ENCODE measurements at regions not wholly inside any gene's neighbourhood (a gene's known extent, or its start where the extent isn't known, plus 50 kb on each side); places are given as distances from the start of the nearest gene placed in this dataset.

DNA sequence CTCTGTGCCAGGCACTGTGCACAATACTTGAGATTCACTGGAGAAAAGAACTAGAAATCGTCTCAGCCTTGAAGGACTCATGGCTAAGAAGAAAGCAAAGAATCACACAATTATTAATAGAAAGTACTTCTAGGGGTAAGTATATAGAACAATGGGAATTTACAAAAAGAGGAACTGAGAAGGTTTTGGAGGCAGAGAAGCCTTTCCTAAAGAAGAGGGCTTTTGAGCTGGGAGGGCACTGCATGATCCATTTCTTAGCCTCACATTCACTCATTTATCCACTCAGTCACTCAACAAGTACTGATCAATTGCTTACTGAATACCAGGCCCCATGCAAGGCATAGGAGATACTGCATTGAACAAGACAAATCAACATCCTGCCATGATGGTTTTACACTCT is 113.5 kb downstream of the TMEM114 start:
- H3K9me3 Mint-ChIP-seq: no peaks in the 10 kb centered on the region
- H3K36me3 Mint-ChIP-seq: no peaks in the 10 kb centered on the region
- no peak overlapping the region for H3K27ac Mint-ChIP-seq
- no peak for DNase-seq
- CTCF ChIA-PET: no interaction called here
- H3K27me3 Mint-ChIP-seq: no peaks in the 10 kb centered on the region
- no peak overlapping the region for H3K4me3 Mint-ChIP-seq
- no peaks in the 10 kb centered on the region for H3K4me1 Mint-ChIP-seq

DNA sequence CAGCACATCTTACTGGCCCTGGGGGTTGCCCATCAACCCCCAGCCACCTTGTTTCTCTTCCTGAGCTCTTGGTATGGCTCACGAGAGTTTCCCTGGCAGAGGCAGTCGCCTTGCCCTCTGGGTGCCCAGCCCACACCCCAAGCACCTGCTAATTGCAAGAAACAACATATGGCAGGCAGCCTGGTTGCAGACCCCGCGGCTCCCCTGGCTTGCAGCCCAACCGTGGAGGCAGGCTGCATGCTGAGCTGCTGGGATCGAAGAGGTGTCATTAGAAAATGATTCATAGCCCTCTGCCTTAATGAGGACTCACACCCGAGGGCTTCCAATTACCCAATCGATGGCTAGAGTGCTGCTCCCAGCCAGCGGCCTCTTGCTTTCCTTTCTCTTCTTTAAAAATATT is 115.7 kb downstream of the TMEM114 start:
- DNase-seq: no peak
- Mint-ChIP-seq H3K36me3 (no peaks in the 10 kb centered on the region), H3K4me3 (no peak overlapping the region), H3K9me3 (no peaks in the 10 kb centered on the region), H3K27ac (no peak overlapping the region), H3K4me1 (no peaks in the 10 kb centered on the region), H3K27me3 (no peaks in the 10 kb centered on the region)
- CTCF ChIA-PET: no interaction called here

DNA sequence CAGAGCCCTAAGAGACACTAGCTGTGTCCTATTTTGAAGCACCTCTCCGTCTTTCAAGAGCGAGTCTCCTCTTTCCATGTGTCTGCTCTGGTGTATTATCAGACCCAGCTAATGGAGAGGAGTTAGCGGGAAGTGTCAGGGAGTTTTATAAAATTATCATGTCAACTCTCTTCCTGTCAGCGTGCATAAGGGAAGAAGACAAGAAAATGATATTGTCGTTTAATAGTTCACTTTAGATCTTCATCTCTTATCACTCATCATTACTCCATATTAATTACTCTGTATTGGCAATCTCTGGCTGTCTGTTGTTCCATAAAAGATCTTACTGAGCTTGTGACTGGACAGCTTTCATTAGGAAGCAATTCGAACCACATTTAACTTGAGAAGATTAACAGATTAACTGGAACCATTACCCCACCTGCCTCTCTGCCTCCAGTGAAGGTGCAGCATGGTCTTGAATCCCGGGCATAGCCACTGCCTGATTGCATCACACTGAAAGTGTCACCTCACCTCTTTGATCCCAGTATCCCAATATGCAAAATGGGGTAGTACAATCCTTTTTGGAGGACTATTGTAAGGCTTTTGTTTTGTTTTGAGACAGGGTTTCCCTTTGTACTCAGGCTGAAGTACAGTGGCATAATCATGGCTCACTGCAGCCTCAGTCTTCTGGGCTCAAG is 121.1 kb downstream of the TMEM114 start:
- Mint-ChIP-seq H3K27ac (no peak overlapping the region), H3K4me1 (no peaks in the 10 kb centered on the region), H3K4me3 (no peak overlapping the region), H3K27me3 (peaks cover 4% of the 10 kb centered on the region), H3K36me3 (no peaks in the 10 kb centered on the region), H3K9me3 (peaks cover 3% of the 10 kb centered on the region)
- no peak for DNase-seq
- CTCF ChIA-PET: no interaction called here

DNA sequence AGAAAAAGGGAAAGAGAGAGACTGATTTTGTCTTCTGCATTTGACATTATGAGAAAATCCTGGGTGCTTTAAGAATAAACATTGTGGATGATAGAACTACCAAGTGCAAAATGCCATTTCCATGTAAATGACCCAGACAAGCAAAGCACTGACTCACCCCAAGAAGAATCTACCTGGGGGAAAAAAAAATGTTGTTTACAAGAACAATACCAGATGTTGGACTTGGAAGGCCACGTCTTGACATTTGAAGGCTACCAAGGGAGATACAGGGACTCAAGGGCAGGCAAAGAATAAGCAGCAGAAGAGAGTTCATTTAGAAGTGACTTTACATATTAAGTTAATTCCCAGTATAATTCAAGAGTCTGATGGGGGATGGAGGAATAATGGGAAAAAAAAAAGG is 125.3 kb downstream of the TMEM114 start:
- no peak for DNase-seq
- CTCF ChIA-PET: no interaction called here
- peaks cover 3% of the 10 kb centered on the region for H3K9me3 Mint-ChIP-seq
- H3K27ac Mint-ChIP-seq: no peak overlapping the region
- H3K36me3 Mint-ChIP-seq: no peaks in the 10 kb centered on the region
- H3K4me1 Mint-ChIP-seq: no peaks in the 10 kb centered on the region
- H3K27me3 Mint-ChIP-seq: peaks cover 4% of the 10 kb centered on the region
- H3K4me3 Mint-ChIP-seq: no peak overlapping the region

DNA sequence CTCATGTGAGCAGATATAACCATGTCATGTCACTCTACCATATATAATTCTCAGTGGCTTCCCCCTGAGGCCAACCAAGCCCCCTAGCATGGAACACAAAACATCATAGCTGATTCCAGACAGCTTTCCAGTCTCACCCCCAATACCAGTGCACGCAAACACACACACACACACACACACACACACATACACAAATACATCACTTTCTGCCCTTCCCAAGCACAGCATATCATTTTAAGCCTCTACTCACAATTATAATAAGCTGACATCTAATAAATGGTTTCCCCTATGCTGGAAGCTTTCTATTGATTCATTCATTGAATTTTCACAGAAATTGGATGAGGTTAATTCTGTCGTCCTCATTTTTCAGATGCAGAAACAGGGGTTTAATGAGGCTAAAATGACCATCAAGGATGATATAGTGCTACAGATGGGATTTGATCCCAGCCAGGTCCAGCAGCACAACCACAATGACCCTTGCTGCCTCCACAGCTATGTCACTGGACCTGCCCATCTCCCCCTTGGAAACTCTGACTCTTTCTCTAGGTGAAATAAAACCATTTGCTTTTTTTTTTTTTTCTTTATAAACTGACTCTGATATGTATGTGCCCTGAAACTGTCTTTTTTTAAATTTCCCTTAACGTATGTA is 131.1 kb downstream of the TMEM114 start:
- no peaks in the 10 kb centered on the region for H3K27me3 Mint-ChIP-seq
- H3K9me3 Mint-ChIP-seq: no peaks in the 10 kb centered on the region
- H3K4me3 Mint-ChIP-seq: no peak overlapping the region
- H3K36me3 Mint-ChIP-seq: no peaks in the 10 kb centered on the region
- no peak for DNase-seq
- H3K27ac Mint-ChIP-seq: no peak overlapping the region
- H3K4me1 Mint-ChIP-seq: no peaks in the 10 kb centered on the region
- CTCF ChIA-PET: no interaction called here

DNA sequence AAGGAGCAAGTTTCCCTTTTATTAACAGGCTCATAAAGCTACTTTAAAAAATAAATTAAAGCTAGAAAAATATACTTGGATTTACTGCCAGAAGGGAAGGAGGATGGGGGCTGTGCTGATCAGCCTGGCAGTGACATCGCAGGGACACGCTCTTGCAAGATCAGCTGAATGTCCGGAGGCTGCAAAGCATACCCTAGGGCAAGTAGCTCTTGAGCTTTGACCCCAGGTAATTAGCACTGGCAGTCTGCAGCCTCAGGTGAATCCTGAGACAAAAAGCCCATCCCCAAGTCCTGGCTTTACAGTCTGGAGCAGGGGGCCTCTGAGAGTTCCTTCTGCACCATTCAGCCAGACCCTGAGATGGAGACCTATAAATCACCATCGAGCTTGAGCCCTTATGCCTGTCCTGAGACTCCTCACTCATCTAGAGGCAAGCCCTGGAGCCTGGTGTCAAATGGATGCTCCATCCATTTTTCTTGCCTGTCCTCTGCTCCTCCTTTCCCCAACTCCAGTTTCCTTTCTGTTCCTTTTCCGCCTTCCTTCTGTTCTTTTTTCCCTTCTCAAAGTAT is 131.7 kb downstream of the TMEM114 start:
- Mint-ChIP-seq H3K27me3 (no peaks in the 10 kb centered on the region), H3K27ac (no peak overlapping the region), H3K4me3 (no peak overlapping the region), H3K4me1 (no peaks in the 10 kb centered on the region), H3K9me3 (no peaks in the 10 kb centered on the region), H3K36me3 (no peaks in the 10 kb centered on the region)
- DNase-seq: no peak
- CTCF ChIA-PET: no interaction called here

DNA sequence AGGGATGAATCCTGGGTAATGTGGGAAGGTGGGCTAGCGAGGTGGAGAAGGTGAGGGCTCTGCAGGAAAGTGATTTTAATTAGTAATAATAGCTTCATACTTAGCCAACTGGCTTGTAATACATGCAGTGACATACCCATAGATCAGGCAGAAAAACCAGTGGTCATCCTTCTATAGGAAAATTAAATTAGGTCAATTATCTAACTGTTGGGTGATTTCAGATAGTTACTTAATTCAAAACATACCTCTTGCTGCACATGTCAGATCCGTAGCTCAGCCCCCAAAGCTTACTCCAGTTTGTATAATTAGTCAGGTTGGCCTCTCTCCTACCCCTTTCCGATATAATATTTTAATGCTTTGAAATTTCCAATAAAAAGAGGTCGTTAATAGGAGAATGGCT is 137.0 kb downstream of the TMEM114 start:
- Mint-ChIP-seq H3K36me3 (no peaks in the 10 kb centered on the region), H3K27me3 (no peaks in the 10 kb centered on the region), H3K4me1 (no peaks in the 10 kb centered on the region), H3K4me3 (no peak overlapping the region), H3K9me3 (no peaks in the 10 kb centered on the region), H3K27ac (no peak overlapping the region)
- CTCF ChIA-PET: interaction anchor here (0.7 kb wide), 1 partner anchor 688 kb away, joined by 3 read pairs; no protein-coding TSS in a partner anchor
- no peak for DNase-seq

DNA sequence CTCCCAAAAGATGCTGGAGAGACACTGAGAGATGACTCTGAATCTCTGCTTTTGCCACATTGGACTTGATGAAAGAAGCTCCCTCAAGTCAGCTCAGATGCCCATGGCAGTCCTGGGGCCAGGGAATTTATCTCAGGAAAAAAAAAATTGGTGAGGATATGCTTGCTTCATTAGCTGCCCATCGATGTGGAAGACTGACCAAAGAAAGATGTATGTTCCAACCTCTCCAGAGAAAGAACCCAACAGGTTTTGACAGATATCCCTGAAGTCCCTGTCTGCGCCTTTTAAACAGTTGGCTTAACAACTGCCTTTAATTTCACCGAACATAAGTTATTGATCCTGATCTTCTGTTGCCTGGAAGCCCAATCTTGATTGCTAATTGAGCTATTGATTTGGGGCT is 137.4 kb downstream of the TMEM114 start:
- H3K27ac Mint-ChIP-seq: no peak overlapping the region
- no peaks in the 10 kb centered on the region for H3K9me3 Mint-ChIP-seq
- H3K36me3 Mint-ChIP-seq: no peaks in the 10 kb centered on the region
- no peak overlapping the region for H3K4me3 Mint-ChIP-seq
- H3K27me3 Mint-ChIP-seq: no peaks in the 10 kb centered on the region
- DNase-seq: no peak
- CTCF ChIA-PET: interaction anchor here (0.7 kb wide), 1 partner anchor 688 kb away, joined by 3 read pairs; no protein-coding TSS in a partner anchor
- no peaks in the 10 kb centered on the region for H3K4me1 Mint-ChIP-seq

DNA sequence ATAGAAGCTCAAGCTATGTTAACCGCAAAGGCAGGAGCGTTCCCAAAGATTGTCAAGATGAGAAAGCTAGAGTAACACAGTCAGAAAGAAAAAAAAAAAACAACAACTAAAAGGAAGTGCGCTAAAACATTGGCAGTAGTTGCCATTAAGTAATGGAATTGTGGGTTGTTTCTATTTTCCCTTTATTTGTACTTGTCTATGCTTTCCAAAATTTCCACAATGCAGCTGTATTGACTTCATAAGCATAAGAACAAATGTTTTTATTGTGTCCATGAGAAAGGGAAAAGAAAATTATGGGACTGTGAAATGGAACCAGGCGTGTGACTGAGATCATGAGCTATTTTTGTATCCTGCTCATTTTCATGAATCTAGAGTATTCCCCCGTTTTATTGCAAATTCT is 153.4 kb downstream of the TMEM114 start:
- peaks cover 8% of the 10 kb centered on the region for H3K9me3 Mint-ChIP-seq
- H3K4me1 Mint-ChIP-seq: no peaks in the 10 kb centered on the region
- no peak for DNase-seq
- no peaks in the 10 kb centered on the region for H3K36me3 Mint-ChIP-seq
- H3K27ac Mint-ChIP-seq: no peak overlapping the region
- H3K4me3 Mint-ChIP-seq: no peak overlapping the region
- H3K27me3 Mint-ChIP-seq: no peaks in the 10 kb centered on the region
- CTCF ChIA-PET: no interaction called here

DNA sequence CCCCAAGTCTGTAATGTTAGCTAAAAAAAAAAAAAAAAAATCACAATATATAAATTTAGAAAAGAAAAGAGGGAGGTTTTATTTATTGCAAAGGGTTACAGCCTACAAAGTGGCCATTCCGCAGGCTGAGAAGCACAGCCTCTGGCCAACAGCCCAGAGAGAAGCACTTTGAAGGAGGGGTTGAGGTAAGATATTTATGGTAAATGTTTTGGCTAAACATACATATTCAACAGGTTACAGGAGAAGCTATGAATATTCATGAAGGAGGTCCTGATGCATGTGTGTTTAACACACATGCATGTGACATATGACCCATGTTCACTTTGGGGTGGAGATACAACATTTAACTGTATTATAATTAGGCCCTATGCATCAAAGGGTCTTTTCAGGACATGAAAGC is 158.5 kb downstream of the TMEM114 start:
- H3K4me1 Mint-ChIP-seq: no peaks in the 10 kb centered on the region
- CTCF ChIA-PET: no interaction called here
- peaks cover 5% of the 10 kb centered on the region for H3K9me3 Mint-ChIP-seq
- no peaks in the 10 kb centered on the region for H3K36me3 Mint-ChIP-seq
- H3K27me3 Mint-ChIP-seq: no peaks in the 10 kb centered on the region
- DNase-seq: no peak
- no peak overlapping the region for H3K4me3 Mint-ChIP-seq
- H3K27ac Mint-ChIP-seq: no peak overlapping the region

DNA sequence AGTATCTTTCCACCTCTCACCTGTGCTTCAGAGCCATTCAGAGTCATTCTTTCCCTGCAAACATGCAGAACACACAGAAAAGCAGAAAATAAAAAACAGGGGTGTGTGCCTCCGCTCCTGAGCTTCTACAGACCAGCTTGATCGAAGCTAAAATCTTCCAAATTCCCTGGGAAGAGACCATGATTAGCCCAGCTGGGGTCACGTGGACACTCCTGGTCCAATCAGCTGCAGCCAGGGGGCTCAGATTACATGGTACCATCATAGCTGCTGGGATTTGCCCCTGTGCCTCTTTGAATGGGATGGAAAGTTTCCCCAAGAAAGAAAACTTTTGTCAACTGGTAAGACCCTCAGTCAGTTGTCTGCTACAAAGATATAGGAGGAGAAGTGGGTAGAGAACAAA is 159.9 kb downstream of the TMEM114 start:
- CTCF ChIA-PET: no interaction called here
- H3K27ac Mint-ChIP-seq: no peak overlapping the region
- H3K9me3 Mint-ChIP-seq: peaks cover 5% of the 10 kb centered on the region
- H3K4me3 Mint-ChIP-seq: no peak overlapping the region
- no peaks in the 10 kb centered on the region for H3K4me1 Mint-ChIP-seq
- H3K36me3 Mint-ChIP-seq: no peaks in the 10 kb centered on the region
- no peak for DNase-seq
- H3K27me3 Mint-ChIP-seq: no peaks in the 10 kb centered on the region

DNA sequence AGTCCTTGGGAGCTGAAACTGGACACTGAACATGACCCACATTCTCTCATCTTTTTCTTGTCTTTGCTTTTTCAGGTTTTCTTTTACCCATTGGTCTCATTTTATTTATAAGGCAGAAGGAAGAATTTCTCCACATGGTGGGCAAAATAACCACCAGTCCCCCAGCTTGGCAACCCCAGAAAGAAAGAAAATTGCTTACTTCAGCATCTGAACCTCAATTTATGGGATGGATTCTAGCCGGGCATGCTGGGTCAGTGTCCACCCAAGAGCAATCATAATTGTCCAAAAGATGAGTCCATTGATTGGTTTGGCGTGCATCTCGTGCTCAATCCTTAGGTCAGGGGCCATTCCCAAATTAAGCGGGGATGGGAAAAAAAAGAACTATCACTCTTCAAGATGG is 163.7 kb downstream of the TMEM114 start:
- H3K9me3 Mint-ChIP-seq: peaks cover 5% of the 10 kb centered on the region
- no peak overlapping the region for H3K27ac Mint-ChIP-seq
- H3K4me3 Mint-ChIP-seq: no peak overlapping the region
- no peaks in the 10 kb centered on the region for H3K36me3 Mint-ChIP-seq
- no peaks in the 10 kb centered on the region for H3K27me3 Mint-ChIP-seq
- no peak for DNase-seq
- no peaks in the 10 kb centered on the region for H3K4me1 Mint-ChIP-seq
- CTCF ChIA-PET: no interaction called here

DNA sequence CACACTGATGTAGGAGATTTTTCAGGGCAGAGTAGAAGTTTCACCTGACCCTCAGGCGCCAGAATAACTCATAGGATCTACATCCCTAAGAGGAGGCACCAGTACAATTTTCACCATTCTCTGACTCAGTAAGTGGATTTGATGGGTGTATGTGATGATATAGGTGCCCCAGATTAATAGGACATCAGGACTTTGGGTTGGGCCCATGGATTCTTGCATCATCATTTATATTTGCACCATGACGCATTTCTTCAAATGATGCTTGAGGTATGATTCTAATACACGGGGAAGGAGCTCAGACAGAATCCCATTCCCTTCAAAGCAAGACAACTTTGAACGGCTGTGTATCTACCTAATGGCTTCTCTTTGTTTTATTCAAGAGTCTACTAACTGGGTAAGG is 173.2 kb downstream of the TMEM114 start:
- H3K27ac Mint-ChIP-seq: no peak overlapping the region
- no peaks in the 10 kb centered on the region for H3K4me1 Mint-ChIP-seq
- no peak overlapping the region for H3K4me3 Mint-ChIP-seq
- H3K27me3 Mint-ChIP-seq: no peaks in the 10 kb centered on the region
- no peaks in the 10 kb centered on the region for H3K36me3 Mint-ChIP-seq
- CTCF ChIA-PET: no interaction called here
- DNase-seq: no peak
- H3K9me3 Mint-ChIP-seq: peaks cover 11% of the 10 kb centered on the region

DNA sequence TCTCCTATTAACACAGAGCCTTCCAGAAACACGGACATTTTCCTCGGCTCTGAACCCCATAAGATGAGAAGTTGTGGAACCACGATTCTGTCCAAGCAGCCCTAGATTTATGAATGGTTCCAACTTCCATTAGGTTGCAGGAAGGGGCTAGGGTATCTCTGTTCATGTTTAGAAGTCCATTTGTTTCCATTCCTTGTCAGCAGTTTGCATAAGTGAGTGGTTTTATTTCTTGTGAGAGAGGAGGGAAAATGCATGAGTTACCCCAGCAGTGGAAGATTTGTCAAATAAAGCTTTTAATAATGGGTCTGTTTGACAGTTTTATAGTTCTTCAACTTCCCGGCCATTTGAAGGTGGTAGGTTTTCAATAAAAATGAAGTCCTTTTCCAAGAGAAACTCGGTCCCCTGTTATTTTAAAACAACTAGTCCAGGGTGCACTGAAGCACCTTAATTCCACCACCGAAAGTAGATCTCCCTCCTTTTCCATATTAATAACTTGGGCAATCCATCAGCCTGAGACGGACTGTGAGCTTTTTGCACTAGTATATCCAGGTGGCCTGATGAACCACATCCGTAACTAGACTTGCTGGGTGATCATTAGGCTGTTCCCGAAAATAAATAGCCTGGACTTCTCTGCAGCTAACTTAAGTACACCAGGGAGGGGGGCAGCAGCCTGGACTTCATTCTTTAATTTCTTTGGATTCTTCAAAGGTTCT is 181.3 kb downstream of the TMEM114 start:
- H3K9me3 Mint-ChIP-seq: peaks cover 10% of the 10 kb centered on the region
- no peak overlapping the region for H3K4me3 Mint-ChIP-seq
- CTCF ChIA-PET: no interaction called here
- no peak overlapping the region for H3K27ac Mint-ChIP-seq
- H3K36me3 Mint-ChIP-seq: no peaks in the 10 kb centered on the region
- no peaks in the 10 kb centered on the region for H3K27me3 Mint-ChIP-seq
- H3K4me1 Mint-ChIP-seq: no peaks in the 10 kb centered on the region
- DNase-seq: no peak

DNA sequence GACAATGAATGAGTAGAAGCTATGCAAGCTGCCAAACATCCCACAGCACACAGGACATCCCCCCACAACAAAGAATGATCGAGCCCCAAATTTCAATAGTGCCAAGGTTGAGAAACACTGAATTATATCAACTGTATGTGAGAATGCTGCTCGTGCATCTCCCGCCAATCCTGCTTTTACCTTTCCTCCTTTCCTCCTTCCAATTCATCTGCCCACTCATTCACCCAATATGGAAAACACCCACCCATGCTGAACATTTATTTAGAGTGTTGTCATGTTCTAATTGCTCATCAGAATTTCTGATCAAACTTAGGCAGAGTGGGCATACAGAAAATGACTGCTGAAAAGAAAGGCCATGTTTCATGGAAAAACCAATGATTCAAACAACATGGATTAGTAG is 183.0 kb downstream of the TMEM114 start:
- DNase-seq: no peak
- Mint-ChIP-seq H3K4me1 (no peaks in the 10 kb centered on the region), H3K27me3 (no peaks in the 10 kb centered on the region), H3K9me3 (peaks cover 14% of the 10 kb centered on the region), H3K4me3 (no peak overlapping the region), H3K36me3 (no peaks in the 10 kb centered on the region), H3K27ac (no peak overlapping the region)
- CTCF ChIA-PET: no interaction called here

Data from activated naive CD4-positive, alpha-beta T cell treated with anti-CD3 and anti-CD28 coated beads, Interleukin-2, amount 10 ng/mL, durations not matched to agents 7 days and 5 days (primary cell).